ENCODE measurements at regions not wholly inside any gene's neighbourhood (a gene's known extent, or its start where the extent isn't known, plus 50 kb on each side); places are given as distances from the start of the nearest gene placed in this dataset.

DNA sequence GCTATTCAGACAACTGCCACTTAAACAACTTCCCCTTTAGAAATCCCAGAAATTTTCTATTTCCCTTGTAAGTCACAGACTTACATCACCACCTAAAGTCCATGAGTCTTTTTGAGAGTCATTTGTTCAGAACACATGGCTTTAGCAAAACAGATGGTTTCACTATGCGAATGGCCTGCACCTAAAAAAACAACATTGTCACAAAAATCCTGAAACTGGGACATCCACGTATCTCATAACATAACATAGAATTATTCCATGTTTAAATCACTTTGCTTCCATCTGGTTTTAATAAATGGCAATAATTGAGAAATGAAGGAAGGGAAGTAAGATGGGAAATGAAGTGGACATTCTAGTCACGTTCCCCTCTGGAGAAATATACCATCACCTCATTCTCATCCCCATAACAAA, 155.3 kb upstream of the EDNRA start:
- ChIA-PET POLR2A (no interaction called here), CTCF (no interaction called here)
- no peaks in the 10 kb centered on the region for H3K36me3 ChIP-seq (ENCODE audit: control insufficient read depth, insufficient read depth, low read length)

DNA sequence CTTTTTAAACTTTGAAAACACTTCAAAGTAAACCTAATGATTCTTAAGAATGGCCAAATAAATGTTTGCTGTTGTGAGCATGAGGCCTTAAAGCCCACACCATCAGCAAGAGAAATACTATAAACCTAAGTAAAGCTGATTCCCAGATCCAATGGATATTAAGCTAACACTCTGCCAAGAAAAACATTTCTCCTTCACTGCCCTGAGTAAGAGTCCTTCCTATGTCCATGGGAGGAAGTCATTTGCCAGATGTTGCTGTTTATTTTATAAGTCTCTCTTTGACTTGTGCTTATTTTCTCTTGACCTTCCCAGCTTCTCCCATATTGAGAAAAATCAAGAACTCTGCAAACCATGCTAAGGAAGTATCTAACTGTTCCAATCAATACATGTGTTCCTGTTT, 154.3 kb upstream of the EDNRA start:
- no peak overlapping the region for H3K4me3 ChIP-seq (ENCODE audit: low read depth, low read length)
- TF ChIP-seq, protein P1, sequence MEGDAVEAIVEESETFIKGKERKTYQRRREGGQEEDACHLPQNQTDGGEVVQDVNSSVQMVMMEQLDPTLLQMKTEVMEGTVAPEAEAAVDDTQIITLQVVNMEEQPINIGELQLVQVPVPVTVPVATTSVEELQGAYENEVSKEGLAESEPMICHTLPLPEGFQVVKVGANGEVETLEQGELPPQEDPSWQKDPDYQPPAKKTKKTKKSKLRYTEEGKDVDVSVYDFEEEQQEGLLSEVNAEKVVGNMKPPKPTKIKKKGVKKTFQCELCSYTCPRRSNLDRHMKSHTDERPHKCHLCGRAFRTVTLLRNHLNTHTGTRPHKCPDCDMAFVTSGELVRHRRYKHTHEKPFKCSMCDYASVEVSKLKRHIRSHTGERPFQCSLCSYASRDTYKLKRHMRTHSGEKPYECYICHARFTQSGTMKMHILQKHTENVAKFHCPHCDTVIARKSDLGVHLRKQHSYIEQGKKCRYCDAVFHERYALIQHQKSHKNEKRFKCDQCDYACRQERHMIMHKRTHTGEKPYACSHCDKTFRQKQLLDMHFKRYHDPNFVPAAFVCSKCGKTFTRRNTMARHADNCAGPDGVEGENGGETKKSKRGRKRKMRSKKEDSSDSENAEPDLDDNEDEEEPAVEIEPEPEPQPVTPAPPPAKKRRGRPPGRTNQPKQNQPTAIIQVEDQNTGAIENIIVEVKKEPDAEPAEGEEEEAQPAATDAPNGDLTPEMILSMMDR (IDR thresholded peaks at IDR 0.05; ENCODE audit: insufficient read depth, low read depth, low read length) = no peak
- H3K27me3 ChIP-seq (ENCODE audit: control insufficient read depth, insufficient read depth, low read length) = no peaks in the 10 kb centered on the region
- ChIA-PET POLR2A (no interaction called here), CTCF (no interaction called here)
- DNase-seq (ENCODE audit: low read depth) = no peak
- H3K36me3 ChIP-seq (ENCODE audit: control insufficient read depth, insufficient read depth, low read length) = no peaks in the 10 kb centered on the region

More for the DNA sequence above, 155.3 kb upstream of the EDNRA start:
- DNase-seq (ENCODE audit: low read depth) = peak; percentile 57
- H3K27me3 ChIP-seq (ENCODE audit: control insufficient read depth, insufficient read depth, low read length) = no peaks in the 10 kb centered on the region
- H3K4me3 ChIP-seq (ENCODE audit: low read depth, low read length) = no peak overlapping the region
- TF ChIP-seq, protein P1 (IDR thresholded peaks at IDR 0.05; ENCODE audit: insufficient read depth, low read depth, low read length) = no peak

GRCh38 chr4:147327322-147327721, 153.6 kb upstream of the EDNRA start:
- no peak overlapping the region for H3K4me3 ChIP-seq (ENCODE audit: low read depth, low read length)
- ChIA-PET POLR2A (no interaction called here), CTCF (no interaction called here)
- TF ChIP-seq, protein P1 (IDR thresholded peaks at IDR 0.05; ENCODE audit: insufficient read depth, low read depth, low read length) = no peak
- no peaks in the 10 kb centered on the region for H3K27me3 ChIP-seq (ENCODE audit: control insufficient read depth, insufficient read depth, low read length)
- no peak for DNase-seq (ENCODE audit: low read depth)
- no peaks in the 10 kb centered on the region for H3K36me3 ChIP-seq (ENCODE audit: control insufficient read depth, insufficient read depth, low read length)

DNA sequence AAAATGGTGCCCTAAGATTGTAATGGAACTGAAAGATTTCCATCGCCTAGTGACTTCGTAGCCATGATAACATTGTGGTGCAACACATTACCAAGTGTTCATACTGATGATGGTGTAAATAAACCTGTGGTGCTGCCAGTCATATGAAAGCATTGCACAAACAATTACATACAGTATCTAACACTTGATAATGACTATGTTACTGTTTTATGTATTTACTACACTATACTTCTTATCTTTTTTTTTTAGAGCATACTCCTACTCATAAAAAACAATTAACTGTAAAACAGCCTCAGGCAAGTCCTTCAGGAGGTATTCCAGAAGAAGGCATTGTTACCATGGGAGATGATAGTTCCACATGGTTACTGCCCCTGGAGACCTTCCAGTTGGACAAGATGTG, 152.7 kb upstream of the EDNRA start:
- TF ChIP-seq, protein P1 (IDR thresholded peaks at IDR 0.05; ENCODE audit: insufficient read depth, low read depth, low read length) = no peak
- no peak for DNase-seq (ENCODE audit: low read depth)
- H3K4me3 ChIP-seq (ENCODE audit: low read depth, low read length) = no peak overlapping the region
- H3K36me3 ChIP-seq (ENCODE audit: control insufficient read depth, insufficient read depth, low read length) = no peaks in the 10 kb centered on the region
- ChIA-PET POLR2A (no interaction called here), CTCF (no interaction called here)
- no peaks in the 10 kb centered on the region for H3K27me3 ChIP-seq (ENCODE audit: control insufficient read depth, insufficient read depth, low read length)

DNA sequence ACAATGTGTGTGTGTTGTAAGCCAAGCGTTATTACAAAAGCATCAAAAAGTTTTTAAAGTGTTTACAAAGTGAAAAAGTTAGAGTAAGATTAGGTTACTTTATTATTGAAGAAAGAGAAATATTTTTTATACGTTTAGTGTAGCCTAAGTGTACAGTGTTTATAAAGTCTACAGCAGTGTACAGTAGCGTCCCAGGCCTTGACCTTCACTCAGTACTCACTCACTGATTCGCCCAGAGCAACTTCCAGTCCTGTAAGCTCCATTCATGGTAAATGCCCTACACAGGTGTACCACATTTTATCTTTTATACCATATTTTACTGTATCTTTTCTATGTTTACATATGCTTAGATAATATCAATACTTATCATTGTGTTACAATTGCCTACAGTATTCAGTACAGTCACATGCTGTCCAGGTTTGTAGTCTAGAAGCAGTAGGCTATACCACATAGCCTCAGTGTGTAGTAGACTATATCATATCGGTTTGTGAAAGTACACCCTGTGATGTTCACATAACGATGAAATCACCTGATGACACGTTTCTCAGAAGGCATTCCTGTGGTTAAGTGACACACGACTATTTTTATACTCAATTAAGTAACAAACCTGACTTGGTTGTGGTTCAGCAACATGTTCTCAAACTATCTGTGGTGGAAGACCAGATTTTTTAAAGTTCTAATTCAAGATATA, 152.0 kb upstream of the EDNRA start:
- no peak overlapping the region for H3K4me3 ChIP-seq (ENCODE audit: low read depth, low read length)
- CTCF ChIA-PET = no interaction called here
- POLR2A ChIA-PET = interaction anchor here (0.6 kb wide), 1 partner anchor 186 kb away, joined by 3 read pairs; no protein-coding TSS in a partner anchor
- no peak for DNase-seq (ENCODE audit: low read depth)
- H3K27me3 ChIP-seq (ENCODE audit: control insufficient read depth, insufficient read depth, low read length) = no peaks in the 10 kb centered on the region
- TF ChIP-seq, protein P1 (IDR thresholded peaks at IDR 0.05; ENCODE audit: insufficient read depth, low read depth, low read length) = no peak
- no peaks in the 10 kb centered on the region for H3K36me3 ChIP-seq (ENCODE audit: control insufficient read depth, insufficient read depth, low read length)

All from BJ (cell line).